Keratinocyte (primary cell): ENCODE measurements at regions not wholly inside any gene's neighbourhood (a gene's known extent, or its start where the extent isn't known, plus 50 kb on each side); places are given as distances from the start of the nearest gene placed in this dataset.

Experiments used
- EZH2 ChIP-seq: IDR thresholded peaks from one replicate; pipeline ENCODE4 v1.6.1; 2012; ENCODE audit warnings: inconsistent platforms, mild to moderate bottlenecking, low read length, moderate library complexity
- TF ChIP-seq, protein P1 (sequence below), 3 experiments: IDR thresholded peaks in 1 of 3; conservative IDR thresholded peaks in 1 of 3; optimal IDR thresholded peaks in 1 of 3; 2 replicates in 2 of 3; 3 replicates in 1 of 3; pipeline versions ENCODE3 to v1.5.1; 2011; ENCODE audit warnings: low read length in 3 of 3, mild to moderate bottlenecking in 3 of 3, moderate library complexity in 2 of 3, control low read depth in 1 of 3, inconsistent platforms in 1 of 3; ENCODE audit not compliant: insufficient read depth in 2 of 3; ENCODE audit errors: extremely low read depth in 1 of 3

DNA sequence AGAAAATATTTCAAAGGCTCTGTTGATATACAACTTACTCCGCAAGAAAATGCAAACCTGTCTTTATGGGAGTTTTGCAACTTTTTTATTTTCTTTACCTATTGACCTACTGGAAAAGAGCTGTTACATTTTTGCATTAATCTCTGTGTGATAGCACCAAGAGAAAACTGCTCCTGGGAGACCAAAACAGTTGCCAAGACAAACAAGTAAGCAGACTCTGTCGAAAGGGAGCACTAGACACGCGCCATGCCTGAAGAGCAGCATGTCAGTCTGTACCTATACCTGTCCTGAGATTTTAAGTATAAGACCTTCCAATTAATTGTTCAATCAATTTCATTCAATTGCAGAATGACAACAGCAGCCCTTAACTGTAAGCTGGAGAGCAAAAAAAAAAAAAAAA, 56.0 kb upstream of the TECRL start:
- TF ChIP-seq, protein P1, sequence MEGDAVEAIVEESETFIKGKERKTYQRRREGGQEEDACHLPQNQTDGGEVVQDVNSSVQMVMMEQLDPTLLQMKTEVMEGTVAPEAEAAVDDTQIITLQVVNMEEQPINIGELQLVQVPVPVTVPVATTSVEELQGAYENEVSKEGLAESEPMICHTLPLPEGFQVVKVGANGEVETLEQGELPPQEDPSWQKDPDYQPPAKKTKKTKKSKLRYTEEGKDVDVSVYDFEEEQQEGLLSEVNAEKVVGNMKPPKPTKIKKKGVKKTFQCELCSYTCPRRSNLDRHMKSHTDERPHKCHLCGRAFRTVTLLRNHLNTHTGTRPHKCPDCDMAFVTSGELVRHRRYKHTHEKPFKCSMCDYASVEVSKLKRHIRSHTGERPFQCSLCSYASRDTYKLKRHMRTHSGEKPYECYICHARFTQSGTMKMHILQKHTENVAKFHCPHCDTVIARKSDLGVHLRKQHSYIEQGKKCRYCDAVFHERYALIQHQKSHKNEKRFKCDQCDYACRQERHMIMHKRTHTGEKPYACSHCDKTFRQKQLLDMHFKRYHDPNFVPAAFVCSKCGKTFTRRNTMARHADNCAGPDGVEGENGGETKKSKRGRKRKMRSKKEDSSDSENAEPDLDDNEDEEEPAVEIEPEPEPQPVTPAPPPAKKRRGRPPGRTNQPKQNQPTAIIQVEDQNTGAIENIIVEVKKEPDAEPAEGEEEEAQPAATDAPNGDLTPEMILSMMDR (optimal IDR thresholded peaks at IDR 0.05 in 1 of 3, IDR thresholded peaks at IDR 0.05 in 1 of 3, conservative IDR thresholded peaks at IDR 0.05 in 1 of 3; ENCODE audit: extremely low read depth in 1 of 3, insufficient read depth in 2 of 3, low read length in 3 of 3), result no peak
- TF ChIP-seq EZH2, result no peak
